Ovary (tissue), 3 donors: ENCODE measurements at regions not wholly inside any gene's neighbourhood (a gene's known extent, or its start where the extent isn't known, plus 50 kb on each side); places are given as distances from the start of the nearest gene placed in this dataset.
"Not testable (repeated sequence)": the region's sequence is repeated elsewhere in the genome, so short reads cannot be mapped to it uniquely, and the experiment has no call there.

Experiments used
- CTCF ChIP-seq, 3 donors: fragments of 450-650 bp in 2 of 3; fragments of 200-600 bp in 1 of 3; IDR thresholded peaks; one replicate each; pipeline versions ENCODE4 v1.5.1 to v1.8.0; 2016 to 2022; ENCODE audit warnings: antibody characterized with exemption in 3 of 3, mild to moderate bottlenecking in 1 of 3
- POLR2A ChIP-seq: fragments of 450-650 bp; IDR thresholded peaks from one replicate; pipeline ENCODE4 v1.6.1; 2017; ENCODE audit warnings: antibody characterized with exemption, mild to moderate bottlenecking, moderate library complexity
- donor health status: DM: no; HTN: no; CAD: no.

GRCh38 chr15:67939179-67939578 lies 99.3 kb upstream of the RNU6-1 start:
- not testable (repeated sequence) for TF ChIP-seq POLR2A; CTCF (IDR thresholded peaks at IDR 0.05)
